ENCODE measurements at regions not wholly inside any gene's neighbourhood (a gene's known extent, or its start where the extent isn't known, plus 50 kb on each side); places are given as distances from the start of the nearest gene placed in this dataset.

GRCh38 chr6:150791717-150792116 is 73.8 kb upstream of the MTHFD1L start:
- Histone ChIP-seq H3K9ac (ENCODE audit: insufficient read length, low read depth) (no peak overlapping the region), H3K4me3 (ENCODE audit: insufficient read length, low read depth) (no peak overlapping the region), H3K9me3 (ENCODE audit: insufficient read depth, low read length) (no peaks in the 10 kb centered on the region), H3K36me3 (ENCODE audit: insufficient read depth, insufficient read length, low read length) (no peaks in the 10 kb centered on the region), H3K4me1 (ENCODE audit: insufficient read depth, insufficient read length) (no peaks in the 10 kb centered on the region), H3K27me3 (ENCODE audit: insufficient read depth, insufficient read length) (no peaks in the 10 kb centered on the region)
- TF ChIP-seq ZNF274 (IDR thresholded peaks at IDR 0.05; ENCODE audit: low read depth, low read length) (no peak), SUZ12 (IDR thresholded peaks at IDR 0.05; ENCODE audit: extremely low read depth, insufficient read depth, insufficient read length) (no peak), YY1 (IDR thresholded peaks at IDR 0.05; ENCODE audit: insufficient read depth, insufficient read length) (no peak)
- no peak for DNase-seq (ENCODE audit: low read depth, low spot score)

GRCh38 chr6:150797949-150798348 is 67.6 kb upstream of the MTHFD1L start:
- H3K9ac ChIP-seq (ENCODE audit: insufficient read length, low read depth), result no peak overlapping the region
- TF ChIP-seq YY1 (IDR thresholded peaks at IDR 0.05; ENCODE audit: insufficient read depth, insufficient read length), result no peak
- no peak for TF ChIP-seq ZNF274 (IDR thresholded peaks at IDR 0.05; ENCODE audit: low read depth, low read length)
- no peak for TF ChIP-seq SUZ12 (IDR thresholded peaks at IDR 0.05; ENCODE audit: extremely low read depth, insufficient read depth, insufficient read length)
- no peaks in the 10 kb centered on the region for H3K9me3 ChIP-seq (ENCODE audit: insufficient read depth, low read length)
- no peak for DNase-seq (ENCODE audit: low read depth, low spot score)
- H3K4me3 ChIP-seq (ENCODE audit: insufficient read length, low read depth), result no peak overlapping the region
- H3K36me3 ChIP-seq (ENCODE audit: insufficient read depth, insufficient read length, low read length), result no peaks in the 10 kb centered on the region
- H3K27me3 ChIP-seq (ENCODE audit: insufficient read depth, insufficient read length), result no peaks in the 10 kb centered on the region
- H3K4me1 ChIP-seq (ENCODE audit: insufficient read depth, insufficient read length), result no peaks in the 10 kb centered on the region

GRCh38 chr6:150799276-150799805 is 66.2 kb upstream of the MTHFD1L start:
- no peaks in the 10 kb centered on the region for H3K9me3 ChIP-seq (ENCODE audit: insufficient read depth, low read length)
- H3K27me3 ChIP-seq (ENCODE audit: insufficient read depth, insufficient read length), result no peaks in the 10 kb centered on the region
- H3K9ac ChIP-seq (ENCODE audit: insufficient read length, low read depth), result no peak overlapping the region
- no peaks in the 10 kb centered on the region for H3K36me3 ChIP-seq (ENCODE audit: insufficient read depth, insufficient read length, low read length)
- no peak overlapping the region for H3K4me3 ChIP-seq (ENCODE audit: insufficient read length, low read depth)
- TF ChIP-seq YY1 (IDR thresholded peaks at IDR 0.05; ENCODE audit: insufficient read depth, insufficient read length) (no peak), ZNF274 (IDR thresholded peaks at IDR 0.05; ENCODE audit: low read depth, low read length) (no peak), SUZ12 (IDR thresholded peaks at IDR 0.05; ENCODE audit: extremely low read depth, insufficient read depth, insufficient read length) (no peak)
- DNase-seq (ENCODE audit: low read depth, low spot score), result no peak
- H3K4me1 ChIP-seq (ENCODE audit: insufficient read depth, insufficient read length), result no peaks in the 10 kb centered on the region

GRCh38 chr6:150800674-150801314 is 64.7 kb upstream of the MTHFD1L start:
- TF ChIP-seq ZNF274 (IDR thresholded peaks at IDR 0.05; ENCODE audit: low read depth, low read length) (no peak), SUZ12 (IDR thresholded peaks at IDR 0.05; ENCODE audit: extremely low read depth, insufficient read depth, insufficient read length) (no peak), YY1 (IDR thresholded peaks at IDR 0.05; ENCODE audit: insufficient read depth, insufficient read length) (no peak)
- Histone ChIP-seq H3K4me3 (ENCODE audit: insufficient read length, low read depth) (no peak overlapping the region), H3K36me3 (ENCODE audit: insufficient read depth, insufficient read length, low read length) (no peaks in the 10 kb centered on the region), H3K9me3 (ENCODE audit: insufficient read depth, low read length) (no peaks in the 10 kb centered on the region), H3K4me1 (ENCODE audit: insufficient read depth, insufficient read length) (no peaks in the 10 kb centered on the region), H3K9ac (ENCODE audit: insufficient read length, low read depth) (no peak overlapping the region), H3K27me3 (ENCODE audit: insufficient read depth, insufficient read length) (no peaks in the 10 kb centered on the region)
- DNase-seq (ENCODE audit: low read depth, low spot score), result no peak

- Histone ChIP-seq H3K27me3 (ENCODE audit: insufficient read depth, insufficient read length) (no peaks in the 10 kb centered on the region), H3K4me1 (ENCODE audit: insufficient read depth, insufficient read length) (no peaks in the 10 kb centered on the region), H3K9ac (ENCODE audit: insufficient read length, low read depth) (no peak overlapping the region), H3K9me3 (ENCODE audit: insufficient read depth, low read length) (no peaks in the 10 kb centered on the region), H3K36me3 (ENCODE audit: insufficient read depth, insufficient read length, low read length) (no peaks in the 10 kb centered on the region), H3K4me3 (ENCODE audit: insufficient read length, low read depth) (no peak overlapping the region)
- no peak for DNase-seq (ENCODE audit: low read depth, low spot score)
- no peak for TF ChIP-seq SUZ12 (IDR thresholded peaks at IDR 0.05; ENCODE audit: extremely low read depth, insufficient read depth, insufficient read length)
Observed at GRCh38 chr6:150806790-150807189, 58.7 kb upstream of the MTHFD1L start.

- DNase-seq (ENCODE audit: low read depth, low spot score), result no peak
- Histone ChIP-seq H3K4me3 (ENCODE audit: insufficient read length, low read depth) (no peak overlapping the region), H3K9me3 (ENCODE audit: insufficient read depth, low read length) (peaks cover 8% of the 10 kb centered on the region; the same call in 1 of the 2 replicates), H3K9ac (ENCODE audit: insufficient read length, low read depth) (no peak overlapping the region), H3K27me3 (ENCODE audit: insufficient read depth, insufficient read length) (no peaks in the 10 kb centered on the region), H3K4me1 (ENCODE audit: insufficient read depth, insufficient read length) (no peaks in the 10 kb centered on the region), H3K36me3 (ENCODE audit: insufficient read depth, insufficient read length, low read length) (no peaks in the 10 kb centered on the region)
- no peak for TF ChIP-seq SUZ12 (IDR thresholded peaks at IDR 0.05; ENCODE audit: extremely low read depth, insufficient read depth, insufficient read length)
- no peak for TF ChIP-seq YY1 (IDR thresholded peaks at IDR 0.05; ENCODE audit: insufficient read depth, insufficient read length)
- no peak for TF ChIP-seq ZNF274 (IDR thresholded peaks at IDR 0.05; ENCODE audit: low read depth, low read length)
Observed at GRCh38 chr6:150813319-150813992, 52.0 kb upstream of the MTHFD1L start.

- no peak for TF ChIP-seq YY1 (IDR thresholded peaks at IDR 0.05; ENCODE audit: insufficient read depth, insufficient read length)
- no peak for TF ChIP-seq SUZ12 (IDR thresholded peaks at IDR 0.05; ENCODE audit: extremely low read depth, insufficient read depth, insufficient read length)
- TF ChIP-seq ZNF274 (IDR thresholded peaks at IDR 0.05; ENCODE audit: low read depth, low read length), result no peak
- Histone ChIP-seq H3K9ac (ENCODE audit: insufficient read length, low read depth) (no peak overlapping the region), H3K9me3 (ENCODE audit: insufficient read depth, low read length) (peaks cover 8% of the 10 kb centered on the region; the same call in 1 of the 2 replicates), H3K36me3 (ENCODE audit: insufficient read depth, insufficient read length, low read length) (no peaks in the 10 kb centered on the region), H3K4me3 (ENCODE audit: insufficient read length, low read depth) (no peak overlapping the region), H3K4me1 (ENCODE audit: insufficient read depth, insufficient read length) (no peaks in the 10 kb centered on the region), H3K27me3 (ENCODE audit: insufficient read depth, insufficient read length) (no peaks in the 10 kb centered on the region)
- no peak for DNase-seq (ENCODE audit: low read depth, low spot score)
Observed at GRCh38 chr6:150813993-150814359, 51.5 kb upstream of the MTHFD1L start.
